K562 (cell line): ENCODE measurements at regions not wholly inside any gene's neighbourhood (a gene's known extent, or its start where the extent isn't known, plus 50 kb on each side); places are given as distances from the start of the nearest gene placed in this dataset.

Source experiments
- ATAC-seq: fragments of 200-7000 bp; cut with Tn5 transposase; 3 replicates; pipeline ENCODE4 v1.9.1; 2020; ENCODE audit warnings: moderate library complexity
- BruUV-seq: library from RNA; stranded (reverse); fragments of 400-500 nt; replicated peaks from 2 replicates; lab custom pipeline; 2021; lab: Mats Ljungman, UMichigan
- CTCF ChIA-PET: fragments of 300-600 bp; formaldehyde crosslinking; extraction: SDS; loops from one replicate; lab custom pipeline; 2021; ENCODE audit warnings: low intra/inter-chr PET ratio; lab: Yijun Ruan, JAX
- POLR2A ChIA-PET: fragments of 300-600, 350-650 bp; sonication (Branson Sonifier 250); formaldehyde crosslinking; extraction: SDS; loops from one replicate; lab custom pipeline; 2021; ENCODE audit warnings: antibody characterized with exemption, inconsistent platforms; lab: Yijun Ruan, JAX
- DNase-seq, 4 experiments: peaks; one replicate each; pipeline versions ENCODE4 v3.0.0 to v3.0.0-alpha.2; 2011 to 2018; ENCODE audit warnings: low spot score in 3 of 4, mixed read lengths in 3 of 4; ENCODE audit errors: extremely low read depth in 1 of 4
- FAIRE-seq: peaks from 2 replicates; lab custom pipeline; 2011; peaks lifted over from hg19 to GRCh38; lab: Jason Lieb, UNC
- H2AFZ ChIP-seq: 2 replicates; pipeline ENCODE4 v1.6.0; 2011; ENCODE audit warnings: low read depth, low read length, control low read depth, inconsistent platforms
- H3K27ac ChIP-seq: fragments of 200-600 bp; 3 replicates; pipeline ENCODE4 v1.8.0; 2011; ENCODE audit warnings: low read depth, mild to moderate bottlenecking, control low read depth, inconsistent platforms, low read length, moderate library complexity, mixed read lengths; ENCODE audit errors: extremely low read depth
- H3K27me3 ChIP-seq, 2 experiments: fragments of 300-600 bp in 1 of 2; 2 replicates in 1 of 2; 3 replicates in 1 of 2; pipeline versions ENCODE4 v1.6.0 to v1.8.0; 2011; ENCODE audit warnings: inconsistent platforms in 2 of 2, low read length in 2 of 2, mild to moderate bottlenecking in 1 of 2, mixed read lengths in 1 of 2, moderate library complexity in 1 of 2; ENCODE audit not compliant: control insufficient read depth in 2 of 2, insufficient read depth in 2 of 2
- H3K36me3 ChIP-seq: fragments of 300-600 bp; 3 replicates; pipeline ENCODE4 v1.8.0; 2011; ENCODE audit warnings: mild to moderate bottlenecking, low read length, inconsistent platforms; ENCODE audit not compliant: control insufficient read depth, insufficient read depth
- H3K4me1 ChIP-seq, 2 experiments: fragments of 200-600 bp in 1 of 2; replicated peaks in 1 of 2; 2 replicates in 1 of 2; 3 replicates in 1 of 2; pipeline versions ENCODE4 v1.5.1 to v1.8.0; 2011; ENCODE audit warnings: inconsistent platforms in 2 of 2, low read length in 2 of 2, mild to moderate bottlenecking in 1 of 2, mixed read lengths in 1 of 2, moderate library complexity in 1 of 2; ENCODE audit not compliant: control insufficient read depth in 2 of 2, insufficient read depth in 2 of 2
- H3K4me2 ChIP-seq: 2 replicates; pipeline ENCODE4 v1.6.1; 2011; ENCODE audit warnings: low read length, control low read depth, inconsistent platforms, mixed read lengths; ENCODE audit not compliant: insufficient read depth
- H3K4me3 ChIP-seq: fragments of 200-600 bp; sonication (generic), shearing (Covaris generic); 2 replicates; pipeline ENCODE4 v1.5.1; 2016; ENCODE audit warnings: control low read depth, inconsistent platforms
- H3K79me2 ChIP-seq: fragments of 200-600 bp; 3 replicates; pipeline ENCODE4 v1.8.0; 2011; ENCODE audit warnings: low read length, inconsistent platforms; ENCODE audit not compliant: control insufficient read depth, insufficient read depth
- H3K9ac ChIP-seq, 2 experiments: 2 replicates each; pipeline versions ENCODE4 v1.6.0 to v1.6.1; 2011; ENCODE audit warnings: low read depth in 2 of 2, low read length in 2 of 2, control low read depth in 1 of 2, inconsistent platforms in 1 of 2, mild to moderate bottlenecking in 1 of 2, mixed read lengths in 1 of 2; ENCODE audit not compliant: insufficient read depth in 1 of 2
- H3K9me1 ChIP-seq: one replicate; pipeline ENCODE4 v1.6.0; 2011; ENCODE audit warnings: inconsistent platforms, mild to moderate bottlenecking, low read length, moderate library complexity; ENCODE audit not compliant: control insufficient read depth, insufficient read depth
- H3K9me3 ChIP-seq: replicated peaks from 2 replicates; pipeline ENCODE4 v1.5.1; 2011; ENCODE audit warnings: low read depth, low read length, inconsistent platforms; ENCODE audit not compliant: control insufficient read depth, insufficient read depth
- H4K20me1 ChIP-seq: replicated peaks from 2 replicates; pipeline ENCODE4 v1.6.1; 2011; ENCODE audit warnings: low read length, inconsistent platforms, mixed read lengths; ENCODE audit not compliant: control insufficient read depth, insufficient read depth
- ATF7 ChIP-seq: fragments of 450-650 bp; IDR thresholded peaks from 2 replicates; pipeline ENCODE4 v1.7.1; 2014; ENCODE audit warnings: mild to moderate bottlenecking, moderate library complexity
- CXXC5 ChIP-seq: fragments of 250-450 bp; sonication (Bioruptor Pico); IDR thresholded peaks from 2 replicates; pipeline ENCODE4 v1.8.0; 2022; ENCODE audit warnings: inconsistent platforms, mild to moderate bottlenecking, moderate library complexity
- ETV6 ChIP-seq, 3 experiments: fragments of 150-350 bp in 1 of 3; sonication (generic) in 1 of 3; formaldehyde crosslinking in 1 of 3; IDR thresholded peaks; 2 replicates each; pipeline versions ENCODE4 v1.6.1 to v1.8.0; 2014 to 2022; ENCODE audit warnings: borderline replicate concordance in 2 of 3, low read depth in 2 of 3, antibody characterized with exemption in 1 of 3, low read length in 1 of 3, mild to moderate bottlenecking in 1 of 3, missing genetic modification reagents in 1 of 3
- IFI16 ChIP-seq: fragments of 250-450 bp; sonication (Bioruptor Pico); IDR thresholded peaks from 2 replicates; pipeline ENCODE4 v2.1.2; 2022; ENCODE audit warnings: mild to moderate bottlenecking, inconsistent platforms
- KLF13 ChIP-seq: fragments of 450-650 bp; IDR thresholded peaks from 2 replicates; pipeline ENCODE4 v1.6.1; 2016; ENCODE audit warnings: missing genetic modification characterization, low read depth, mild to moderate bottlenecking, missing compliant biosample characterization, moderate library complexity, borderline replicate concordance
- RB1 ChIP-seq: fragments of 450-650 bp; IDR thresholded peaks from 2 replicates; pipeline ENCODE4 v1.6.1; 2017; ENCODE audit warnings: low read depth, mild to moderate bottlenecking
- SMAD4 ChIP-seq: fragments of 250-450 bp; sonication (Bioruptor Pico); conservative IDR thresholded peaks from 2 replicates; pipeline ENCODE4 v1.8.0; 2021; ENCODE audit warnings: inconsistent platforms, mild to moderate bottlenecking, moderate library complexity
- SNRNP70 ChIP-seq: fragments of 200-400 bp; formaldehyde crosslinking; optimal IDR thresholded peaks from 2 replicates; pipeline ENCODE3; 2017; ENCODE audit warnings: low read depth, low read length
- TFAM ChIP-seq: fragments of 250-450 bp; sonication (Bioruptor Pico); conservative IDR thresholded peaks from 2 replicates; pipeline ENCODE4 v1.5.0; 2021; ENCODE audit warnings: mild to moderate bottlenecking, moderate library complexity
- WGBS: fragments of 100-300 bp; shearing (Covaris generic); methylation state at CpG from one replicate; pipeline ENCODE4 v1.1.6; 2016; ENCODE audit warnings: low coverage, mixed read lengths; ENCODE audit not compliant: insufficient coverage; ENCODE audit errors: missing lambda C conversion rate; 5-methylcytosine and 5-hydroxymethylcytosine counted together
- in situ Hi-C: fragments of 300-500 bp; cut with MboI; formaldehyde crosslinking; loops from 4 replicates; pipeline ENCODE4 v1.15.0; 2018; ENCODE audit warnings: inconsistent platforms, mixed read lengths
- intact Hi-C: fragments of 100-400 bp; cut with micrococcal nuclease; formaldehyde crosslinking; loops from 2 replicates; pipeline ENCODE4 v1.14.2; 2022
- TF ChIP-seq, protein P1 (sequence below): fragments of 150-350 bp; conservative IDR thresholded peaks from 2 replicates; pipeline ENCODE4 v1.6.1; 2014; ENCODE audit warnings: low read length
- TF ChIP-seq, protein P2 (sequence below): fragments of 450-650 bp; IDR thresholded peaks from 2 replicates; pipeline ENCODE4 v1.6.1; 2017; ENCODE audit warnings: mild to moderate bottlenecking, moderate library complexity

DNA sequence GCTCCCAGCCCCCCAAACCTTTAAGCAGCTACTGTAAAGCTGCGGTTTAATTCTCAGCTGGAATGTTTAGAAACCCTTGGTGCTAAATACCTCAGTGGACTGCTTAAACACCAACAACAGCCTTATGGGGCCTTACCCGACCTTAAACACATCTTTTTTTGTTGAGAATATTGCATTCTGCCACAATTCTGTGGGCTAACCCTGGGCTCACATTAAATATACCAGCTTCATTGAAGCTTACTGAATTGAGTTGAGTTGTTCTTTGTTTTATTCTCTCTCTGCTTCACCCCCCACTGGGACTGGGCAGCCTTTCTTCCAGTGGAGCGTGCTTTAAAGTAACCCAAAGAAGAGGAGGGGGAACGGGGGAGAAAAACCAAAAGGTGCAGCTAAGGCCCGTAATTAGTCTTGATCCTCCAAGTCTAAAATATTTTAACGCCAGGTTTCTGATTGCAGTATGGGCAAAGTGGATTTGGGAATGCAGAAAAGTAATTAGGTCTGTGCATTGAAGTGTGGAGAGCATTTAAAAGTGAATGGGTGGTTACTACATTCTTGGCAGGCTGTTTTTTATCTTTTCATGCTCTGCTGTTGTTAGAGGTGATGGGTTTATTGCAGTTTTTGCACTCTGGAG lies 281.2 kb downstream of the NR2F1-AS1 start:
- no peak overlapping the region for H3K4me2 ChIP-seq
- CTCF ChIA-PET = no interaction called here
- WGBS = 1% methylated on average over 6 of the region's 6 CpGs
- no peaks in the 10 kb centered on the region for H3K9me1 ChIP-seq
- FAIRE-seq = no peak
- in situ Hi-C loops = no loop called here
- POLR2A ChIA-PET = no interaction called here
- H4K20me1 ChIP-seq = no peaks in the 10 kb centered on the region
- H3K36me3 ChIP-seq = no peaks in the 10 kb centered on the region
- no peak for ATAC-seq
- H3K27ac ChIP-seq = no peak overlapping the region
- H2AFZ ChIP-seq = no peak overlapping the region
- H3K27me3 ChIP-seq = no peaks in the 10 kb centered on the region
- H3K79me2 ChIP-seq = no peaks in the 10 kb centered on the region
- TF ChIP-seq, protein P1, sequence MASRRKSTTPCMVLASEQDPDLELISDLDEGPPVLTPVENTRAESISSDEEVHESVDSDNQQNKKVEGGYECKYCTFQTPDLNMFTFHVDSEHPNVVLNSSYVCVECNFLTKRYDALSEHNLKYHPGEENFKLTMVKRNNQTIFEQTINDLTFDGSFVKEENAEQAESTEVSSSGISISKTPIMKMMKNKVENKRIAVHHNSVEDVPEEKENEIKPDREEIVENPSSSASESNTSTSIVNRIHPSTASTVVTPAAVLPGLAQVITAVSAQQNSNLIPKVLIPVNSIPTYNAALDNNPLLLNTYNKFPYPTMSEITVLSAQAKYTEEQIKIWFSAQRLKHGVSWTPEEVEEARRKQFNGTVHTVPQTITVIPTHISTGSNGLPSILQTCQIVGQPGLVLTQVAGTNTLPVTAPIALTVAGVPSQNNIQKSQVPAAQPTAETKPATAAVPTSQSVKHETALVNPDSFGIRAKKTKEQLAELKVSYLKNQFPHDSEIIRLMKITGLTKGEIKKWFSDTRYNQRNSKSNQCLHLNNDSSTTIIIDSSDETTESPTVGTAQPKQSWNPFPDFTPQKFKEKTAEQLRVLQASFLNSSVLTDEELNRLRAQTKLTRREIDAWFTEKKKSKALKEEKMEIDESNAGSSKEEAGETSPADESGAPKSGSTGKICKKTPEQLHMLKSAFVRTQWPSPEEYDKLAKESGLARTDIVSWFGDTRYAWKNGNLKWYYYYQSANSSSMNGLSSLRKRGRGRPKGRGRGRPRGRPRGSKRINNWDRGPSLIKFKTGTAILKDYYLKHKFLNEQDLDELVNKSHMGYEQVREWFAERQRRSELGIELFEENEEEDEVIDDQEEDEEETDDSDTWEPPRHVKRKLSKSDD = no peak
- TF ChIP-seq IFI16 (CRISPR knock-in tag) = no peak
- H3K4me1 ChIP-seq = no peaks in the 10 kb centered on the region
- no peak overlapping the region for H3K4me3 ChIP-seq
- no peaks in the 10 kb centered on the region for H3K9me3 ChIP-seq
- BruUV-seq = no TSS peak
- intact Hi-C loops = no loop called here
- no peak for DNase-seq
- no peak overlapping the region for H3K9ac ChIP-seq

DNA sequence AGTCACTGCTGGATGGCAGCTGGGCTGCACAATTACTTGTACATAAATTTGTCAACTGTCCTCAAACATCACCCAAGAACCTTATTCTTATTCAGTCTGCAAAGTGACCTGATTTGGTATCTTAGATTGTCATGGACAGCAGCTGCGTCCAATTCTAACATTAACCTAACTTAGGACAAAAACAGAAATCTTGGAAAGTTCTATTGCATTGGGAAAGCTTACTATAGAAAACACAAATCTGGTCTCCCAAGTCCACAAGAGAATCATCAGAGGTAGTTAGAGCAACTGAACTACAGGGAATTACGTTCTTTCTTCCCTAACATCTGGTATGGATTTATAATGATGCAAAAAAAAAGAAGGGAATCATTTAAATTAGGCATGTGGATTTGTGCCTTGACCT lies 283.9 kb downstream of the NR2F1-AS1 start:
- Histone ChIP-seq H3K9ac (no peak overlapping the region), H3K79me2 (no peaks in the 10 kb centered on the region), H3K27ac (no peak overlapping the region), H3K27me3 (no peaks in the 10 kb centered on the region), H3K36me3 (no peaks in the 10 kb centered on the region), H3K9me3 (no peaks in the 10 kb centered on the region), H3K4me2 (no peak overlapping the region), H3K4me1 (no peaks in the 10 kb centered on the region), H3K4me3 (no peak overlapping the region), H4K20me1 (no peaks in the 10 kb centered on the region), H2AFZ (no peak overlapping the region), H3K9me1 (no peaks in the 10 kb centered on the region)
- FAIRE-seq (no peak), ATAC-seq (no peak), DNase-seq (no peak)
- in situ Hi-C loops = no loop called here
- 0% methylated on average over 2 of the region's 2 CpGs for WGBS
- ChIA-PET POLR2A (no interaction called here), CTCF (no interaction called here)
- intact Hi-C loops = no loop called here
- no TSS peak for BruUV-seq
- TF ChIP-seq RB1 = no peak
- TF ChIP-seq, protein P2, sequence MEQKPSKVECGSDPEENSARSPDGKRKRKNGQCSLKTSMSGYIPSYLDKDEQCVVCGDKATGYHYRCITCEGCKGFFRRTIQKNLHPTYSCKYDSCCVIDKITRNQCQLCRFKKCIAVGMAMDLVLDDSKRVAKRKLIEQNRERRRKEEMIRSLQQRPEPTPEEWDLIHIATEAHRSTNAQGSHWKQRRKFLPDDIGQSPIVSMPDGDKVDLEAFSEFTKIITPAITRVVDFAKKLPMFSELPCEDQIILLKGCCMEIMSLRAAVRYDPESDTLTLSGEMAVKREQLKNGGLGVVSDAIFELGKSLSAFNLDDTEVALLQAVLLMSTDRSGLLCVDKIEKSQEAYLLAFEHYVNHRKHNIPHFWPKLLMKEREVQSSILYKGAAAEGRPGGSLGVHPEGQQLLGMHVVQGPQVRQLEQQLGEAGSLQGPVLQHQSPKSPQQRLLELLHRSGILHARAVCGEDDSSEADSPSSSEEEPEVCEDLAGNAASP = no peak
- no peak for TF ChIP-seq ETV6 (IDR thresholded peaks at IDR 0.05; ENCODE audit: borderline replicate concordance in 1 of 2, low read depth in 2 of 2, low read length in 1 of 2)
- no peak for TF ChIP-seq ETV6 (CRISPR knock-in tag; IDR thresholded peaks at IDR 0.05; ENCODE audit: borderline replicate concordance)
- TF ChIP-seq TFAM = no peak
- TF ChIP-seq KLF13 (tag) = no peak
- no peak for TF ChIP-seq CXXC5 (CRISPR knock-in tag)
- no peak for TF ChIP-seq ATF7
- TF ChIP-seq SMAD4 = no peak
- no peak for TF ChIP-seq SNRNP70
